ENCODE measurements at regions not wholly inside any gene's neighbourhood (a gene's known extent, or its start where the extent isn't known, plus 50 kb on each side); places are given as distances from the start of the nearest gene placed in this dataset.

DNA sequence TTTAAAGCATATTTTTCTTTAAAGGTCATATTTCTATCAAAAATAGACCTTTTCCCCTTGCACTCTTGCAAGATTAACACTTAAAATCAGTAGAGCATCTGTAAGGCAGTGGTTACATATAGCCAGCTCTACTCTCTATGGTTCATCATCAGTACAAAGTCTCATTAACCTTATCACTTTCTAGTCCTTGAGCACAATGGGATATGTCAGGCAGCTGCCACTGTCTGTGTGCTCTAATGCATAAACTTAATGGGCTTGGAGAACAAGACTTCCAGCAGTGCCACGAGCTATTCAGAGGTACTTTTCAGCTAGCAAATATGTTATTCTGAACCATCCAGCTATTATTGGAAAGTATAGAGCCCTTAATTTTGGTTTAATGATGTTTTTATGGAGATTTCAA lies 393.7 kb downstream of the GASK1B start:
- CTCF ChIA-PET = no interaction called here
- no TSS peak for BruUV-seq (replicated peaks)

DNA sequence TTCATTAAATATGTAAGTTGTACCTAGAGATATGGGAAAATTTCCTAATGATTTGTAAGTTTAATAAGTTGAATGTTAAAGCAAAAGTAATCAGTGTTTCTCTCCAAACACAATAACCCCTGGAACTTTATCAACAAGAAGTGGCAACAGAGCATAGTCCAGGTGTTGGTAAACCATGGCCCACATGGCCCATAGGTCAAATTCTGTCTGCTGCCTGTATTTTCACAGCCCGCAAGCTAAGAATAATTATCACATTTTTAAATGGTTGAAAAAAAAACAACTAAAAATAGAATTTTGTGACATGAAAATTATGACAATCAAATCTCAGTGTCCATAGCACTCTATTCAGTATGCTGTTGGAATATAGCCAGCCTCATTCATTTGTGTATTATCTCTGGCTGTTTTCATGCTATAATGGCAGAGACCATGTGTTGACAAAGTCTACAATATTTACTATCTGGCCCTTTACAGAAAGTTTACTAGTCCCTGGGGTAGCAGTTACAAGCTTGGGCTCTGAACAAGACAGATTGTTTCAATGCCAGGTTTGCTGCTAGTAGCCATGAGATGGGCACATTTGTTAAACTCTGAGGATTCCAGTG lies 395.8 kb downstream of the GASK1B start:
- H3K36me3 Mint-ChIP-seq (ENCODE audit: insufficient read depth, unreplicated experiment) = no peaks in the 10 kb centered on the region
- intact Hi-C loops (cut with micrococcal nuclease; ENCODE audit: unreplicated experiment) = no loop called here
- BruUV-seq (replicated peaks) = no TSS peak
- H3K4me1 Mint-ChIP-seq (ENCODE audit: low read depth, unreplicated experiment) = peaks cover 7% of the 10 kb centered on the region
- TF ChIP-seq, protein P1, sequence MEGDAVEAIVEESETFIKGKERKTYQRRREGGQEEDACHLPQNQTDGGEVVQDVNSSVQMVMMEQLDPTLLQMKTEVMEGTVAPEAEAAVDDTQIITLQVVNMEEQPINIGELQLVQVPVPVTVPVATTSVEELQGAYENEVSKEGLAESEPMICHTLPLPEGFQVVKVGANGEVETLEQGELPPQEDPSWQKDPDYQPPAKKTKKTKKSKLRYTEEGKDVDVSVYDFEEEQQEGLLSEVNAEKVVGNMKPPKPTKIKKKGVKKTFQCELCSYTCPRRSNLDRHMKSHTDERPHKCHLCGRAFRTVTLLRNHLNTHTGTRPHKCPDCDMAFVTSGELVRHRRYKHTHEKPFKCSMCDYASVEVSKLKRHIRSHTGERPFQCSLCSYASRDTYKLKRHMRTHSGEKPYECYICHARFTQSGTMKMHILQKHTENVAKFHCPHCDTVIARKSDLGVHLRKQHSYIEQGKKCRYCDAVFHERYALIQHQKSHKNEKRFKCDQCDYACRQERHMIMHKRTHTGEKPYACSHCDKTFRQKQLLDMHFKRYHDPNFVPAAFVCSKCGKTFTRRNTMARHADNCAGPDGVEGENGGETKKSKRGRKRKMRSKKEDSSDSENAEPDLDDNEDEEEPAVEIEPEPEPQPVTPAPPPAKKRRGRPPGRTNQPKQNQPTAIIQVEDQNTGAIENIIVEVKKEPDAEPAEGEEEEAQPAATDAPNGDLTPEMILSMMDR (IDR thresholded peaks at IDR 0.05; ENCODE audit: insufficient read depth in 1 of 2, low read depth in 1 of 2, low read length in 1 of 2, severe bottlenecking in 1 of 2, unreplicated experiment in 1 of 2) = no peak
- ChIA-PET POLR2A (no interaction called here), CTCF (no interaction called here)
- H3K4me3 ChIP-seq (ENCODE audit: low read depth, low read length) = no peak overlapping the region
- no peak overlapping the region for H3K27ac Mint-ChIP-seq (ENCODE audit: unreplicated experiment)
- H3K4me1 ChIP-seq = no peaks in the 10 kb centered on the region
- H3K27me3 ChIP-seq (replicated peaks; ENCODE audit: control insufficient read depth, insufficient read depth, low read length) = no peaks in the 10 kb centered on the region
- no peaks in the 10 kb centered on the region for H3K36me3 ChIP-seq (ENCODE audit: control insufficient read depth, insufficient read depth, low read length)
- no peak for DNase-seq
- H3K9me3 ChIP-seq = no peaks in the 10 kb centered on the region
- H3K4me3 Mint-ChIP-seq (ENCODE audit: unreplicated experiment) = no peak overlapping the region
- no peaks in the 10 kb centered on the region for H3K27me3 Mint-ChIP-seq (ENCODE audit: insufficient read depth, unreplicated experiment)
- H3K9me3 Mint-ChIP-seq (ENCODE audit: unreplicated experiment) = no peaks in the 10 kb centered on the region

More for the DNA sequence above, 393.7 kb downstream of the GASK1B start:
- DNase-seq = no peak
- intact Hi-C loops (cut with micrococcal nuclease; ENCODE audit: unreplicated experiment) = no loop called here
- H3K4me3 ChIP-seq (ENCODE audit: low read depth, low read length) = no peak overlapping the region
- Mint-ChIP-seq H3K36me3 (ENCODE audit: insufficient read depth, unreplicated experiment) (no peaks in the 10 kb centered on the region), H3K4me1 (ENCODE audit: low read depth, unreplicated experiment) (peaks cover 8% of the 10 kb centered on the region), H3K4me3 (ENCODE audit: unreplicated experiment) (no peak overlapping the region), H3K9me3 (ENCODE audit: unreplicated experiment) (no peaks in the 10 kb centered on the region), H3K27me3 (ENCODE audit: insufficient read depth, unreplicated experiment) (no peaks in the 10 kb centered on the region), H3K27ac (ENCODE audit: unreplicated experiment) (no peak overlapping the region)
- H3K36me3 ChIP-seq (ENCODE audit: control insufficient read depth, insufficient read depth, low read length) = no peaks in the 10 kb centered on the region
- POLR2A ChIA-PET = no interaction called here
- no peaks in the 10 kb centered on the region for H3K27me3 ChIP-seq (replicated peaks; ENCODE audit: control insufficient read depth, insufficient read depth, low read length)
- no peaks in the 10 kb centered on the region for H3K9me3 ChIP-seq
- H3K4me1 ChIP-seq = no peaks in the 10 kb centered on the region
- TF ChIP-seq, protein P1 (IDR thresholded peaks at IDR 0.05; ENCODE audit: insufficient read depth in 1 of 2, low read depth in 1 of 2, low read length in 1 of 2, severe bottlenecking in 1 of 2, unreplicated experiment in 1 of 2) = no peak

DNA sequence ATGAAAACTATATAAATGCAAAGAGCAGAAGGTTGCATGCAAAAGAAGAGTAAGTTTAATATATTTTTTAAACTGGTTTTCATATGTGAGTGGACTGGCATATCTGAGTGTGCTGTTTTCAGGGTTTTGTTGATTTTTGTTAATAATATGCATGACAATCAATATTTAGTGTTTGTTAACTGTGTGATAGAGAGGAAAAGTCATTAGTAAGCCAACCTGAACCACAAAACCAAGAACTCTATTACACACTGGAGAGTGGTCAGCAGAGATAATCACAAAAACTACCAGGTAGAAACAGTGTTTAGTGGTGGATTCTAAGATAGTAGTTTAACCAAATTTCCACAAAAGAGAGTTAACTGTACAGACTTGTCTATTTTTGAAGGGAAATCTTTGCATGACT lies 396.9 kb downstream of the GASK1B start:
- intact Hi-C loops (cut with micrococcal nuclease; ENCODE audit: unreplicated experiment) = no loop called here
- ChIA-PET CTCF (no interaction called here), POLR2A (no interaction called here)
- H3K9me3 ChIP-seq = no peaks in the 10 kb centered on the region
- H3K4me1 ChIP-seq = no peaks in the 10 kb centered on the region
- TF ChIP-seq, protein P1 (IDR thresholded peaks at IDR 0.05; ENCODE audit: insufficient read depth in 1 of 2, low read depth in 1 of 2, low read length in 1 of 2, severe bottlenecking in 1 of 2, unreplicated experiment in 1 of 2) = no peak
- H3K27me3 ChIP-seq (replicated peaks; ENCODE audit: control insufficient read depth, insufficient read depth, low read length) = no peaks in the 10 kb centered on the region
- no peaks in the 10 kb centered on the region for H3K4me1 Mint-ChIP-seq (ENCODE audit: low read depth, unreplicated experiment)
- BruUV-seq (replicated peaks) = no TSS peak
- no peak overlapping the region for H3K4me3 Mint-ChIP-seq (ENCODE audit: unreplicated experiment)
- no peak for DNase-seq
- no peaks in the 10 kb centered on the region for H3K36me3 Mint-ChIP-seq (ENCODE audit: insufficient read depth, unreplicated experiment)
- no peaks in the 10 kb centered on the region for H3K27me3 Mint-ChIP-seq (ENCODE audit: insufficient read depth, unreplicated experiment)
- H3K4me3 ChIP-seq (ENCODE audit: low read depth, low read length) = no peak overlapping the region
- H3K27ac Mint-ChIP-seq (ENCODE audit: unreplicated experiment) = no peak overlapping the region
- H3K9me3 Mint-ChIP-seq (ENCODE audit: unreplicated experiment) = no peaks in the 10 kb centered on the region
- H3K36me3 ChIP-seq (ENCODE audit: control insufficient read depth, insufficient read depth, low read length) = no peaks in the 10 kb centered on the region
